Neuronal stem cell (in vitro differentiated cells): ENCODE measurements at regions not wholly inside any gene's neighbourhood (a gene's known extent, or its start where the extent isn't known, plus 50 kb on each side); places are given as distances from the start of the nearest gene placed in this dataset.
A peak's percentile ranks its signal among the peaks of the same experiment; 100 is the strongest.

Experiments
- DNase-seq: peaks from one replicate; pipeline ENCODE4 v3.0.0-alpha.2; 2013; ENCODE audit warnings: low spot score
- H2AFZ ChIP-seq: one replicate; pipeline ENCODE4 v1.6.1; 2013; ENCODE audit warnings: mild to moderate bottlenecking, low read length, inconsistent platforms
- H2AK5ac ChIP-seq: 2 replicates; pipeline ENCODE4 v1.6.1; 2013; ENCODE audit warnings: low read depth, mild to moderate bottlenecking, inconsistent platforms, low read length, moderate library complexity, mixed read lengths
- H2BK120ac ChIP-seq: 2 replicates; pipeline ENCODE4 v1.6.1; 2013; ENCODE audit warnings: low read depth, mild to moderate bottlenecking, inconsistent platforms, low read length, moderate library complexity, mixed read lengths
- H2BK12ac ChIP-seq: one replicate; pipeline ENCODE4 v1.6.1; 2013; ENCODE audit warnings: low read length, inconsistent platforms
- H2BK15ac ChIP-seq: 2 replicates; pipeline ENCODE4 v1.6.1; 2013; ENCODE audit warnings: mild to moderate bottlenecking, low read length, inconsistent platforms, mixed read lengths
- H2BK5ac ChIP-seq: one replicate; pipeline ENCODE4 v1.6.1; 2013; ENCODE audit warnings: inconsistent platforms, mild to moderate bottlenecking, low read length, moderate library complexity
- H3K14ac ChIP-seq: one replicate; pipeline ENCODE4 v1.6.1; 2013; ENCODE audit warnings: low read length, inconsistent platforms
- H3K18ac ChIP-seq: 2 replicates; pipeline ENCODE4 v1.6.1; 2013; ENCODE audit warnings: low read length, inconsistent platforms
- H3K23ac ChIP-seq: 2 replicates; pipeline ENCODE4 v1.6.1; 2013; ENCODE audit warnings: low read depth, mild to moderate bottlenecking, mixed read lengths, low read length, inconsistent platforms; ENCODE audit not compliant: poor library complexity
- H3K27ac ChIP-seq: replicated peaks from 3 replicates; pipeline ENCODE4 v1.5.1; 2013; ENCODE audit warnings: low read length, inconsistent platforms
- H3K27me3 ChIP-seq, 3 experiments: 2 replicates each; pipeline ENCODE4 v1.6.1; 2013; ENCODE audit warnings: low read length in 3 of 3, mild to moderate bottlenecking in 2 of 3, inconsistent platforms in 1 of 3, low read depth in 1 of 3, mixed read lengths in 1 of 3, moderate library complexity in 1 of 3; ENCODE audit not compliant: control insufficient read depth in 3 of 3, insufficient read depth in 3 of 3
- H3K36me3 ChIP-seq, 2 donors: replicated peaks in 1 of 2; 2 replicates each; pipeline ENCODE4 v1.6.1; 2013; ENCODE audit warnings: low read length in 2 of 2; ENCODE audit not compliant: control insufficient read depth in 2 of 2, insufficient read depth in 2 of 2
- H3K4ac ChIP-seq: 2 replicates; pipeline ENCODE4 v1.6.1; 2013; ENCODE audit warnings: inconsistent platforms, mild to moderate bottlenecking, low read length, moderate library complexity
- H3K4me1 ChIP-seq, 2 donors: 1 replicate in 1 of 2; 2 replicates in 1 of 2; pipeline ENCODE4 v1.6.1; 2013; ENCODE audit warnings: low read length in 2 of 2, low read depth in 1 of 2; ENCODE audit not compliant: control insufficient read depth in 2 of 2, insufficient read depth in 1 of 2
- H3K4me2 ChIP-seq: one replicate; pipeline ENCODE4 v1.6.1; 2013; ENCODE audit warnings: mild to moderate bottlenecking, low read length, inconsistent platforms; ENCODE audit not compliant: insufficient read depth, poor library complexity, severe bottlenecking
- H3K4me3 ChIP-seq, 2 donors: 2 replicates each; pipeline ENCODE4 v1.5.1; 2013; ENCODE audit warnings: low read length in 2 of 2, mild to moderate bottlenecking in 2 of 2, inconsistent platforms in 1 of 2, moderate library complexity in 1 of 2
- H3K79me1 ChIP-seq: one replicate; pipeline ENCODE4 v1.6.1; 2013; ENCODE audit warnings: low read depth, mild to moderate bottlenecking, inconsistent platforms, low read length, moderate library complexity
- H3K9ac ChIP-seq: one replicate; pipeline ENCODE4 v1.6.1; 2013; ENCODE audit warnings: mild to moderate bottlenecking, low read depth, low read length, inconsistent platforms; ENCODE audit not compliant: poor library complexity
- H3K9me3 ChIP-seq, 2 donors: replicated peaks in 1 of 2; 2 replicates each; pipeline versions ENCODE3 to v1.6.1; 2013; ENCODE audit warnings: low read length in 2 of 2, mild to moderate bottlenecking in 2 of 2, inconsistent platforms in 1 of 2, low read depth in 1 of 2, mixed read lengths in 1 of 2, moderate library complexity in 1 of 2; ENCODE audit not compliant: control insufficient read depth in 2 of 2, insufficient read depth in 1 of 2
- H4K8ac ChIP-seq: one replicate; pipeline ENCODE4 v1.6.1; 2013; ENCODE audit warnings: low read depth, mild to moderate bottlenecking, inconsistent platforms, low read length, moderate library complexity
- H4K91ac ChIP-seq: one replicate; pipeline ENCODE4 v1.6.1; 2013; ENCODE audit warnings: low read length, low read depth, mild to moderate bottlenecking, inconsistent platforms; ENCODE audit not compliant: poor library complexity
- WGBS, 2 donors: extraction: QIAGEN DNeasy Blood & Tissue Kit; methylation state at CpG; one replicate each; pipeline ENCODE4 v1.1.7; 2013; ENCODE audit warnings: missing lambda C conversion rate in 2 of 2, mixed read lengths in 1 of 2; ENCODE audit not compliant: insufficient read length in 2 of 2, insufficient replicate concordance in 1 of 2; ENCODE audit errors: extremely low coverage in 2 of 2; 5-methylcytosine and 5-hydroxymethylcytosine counted together

DNA sequence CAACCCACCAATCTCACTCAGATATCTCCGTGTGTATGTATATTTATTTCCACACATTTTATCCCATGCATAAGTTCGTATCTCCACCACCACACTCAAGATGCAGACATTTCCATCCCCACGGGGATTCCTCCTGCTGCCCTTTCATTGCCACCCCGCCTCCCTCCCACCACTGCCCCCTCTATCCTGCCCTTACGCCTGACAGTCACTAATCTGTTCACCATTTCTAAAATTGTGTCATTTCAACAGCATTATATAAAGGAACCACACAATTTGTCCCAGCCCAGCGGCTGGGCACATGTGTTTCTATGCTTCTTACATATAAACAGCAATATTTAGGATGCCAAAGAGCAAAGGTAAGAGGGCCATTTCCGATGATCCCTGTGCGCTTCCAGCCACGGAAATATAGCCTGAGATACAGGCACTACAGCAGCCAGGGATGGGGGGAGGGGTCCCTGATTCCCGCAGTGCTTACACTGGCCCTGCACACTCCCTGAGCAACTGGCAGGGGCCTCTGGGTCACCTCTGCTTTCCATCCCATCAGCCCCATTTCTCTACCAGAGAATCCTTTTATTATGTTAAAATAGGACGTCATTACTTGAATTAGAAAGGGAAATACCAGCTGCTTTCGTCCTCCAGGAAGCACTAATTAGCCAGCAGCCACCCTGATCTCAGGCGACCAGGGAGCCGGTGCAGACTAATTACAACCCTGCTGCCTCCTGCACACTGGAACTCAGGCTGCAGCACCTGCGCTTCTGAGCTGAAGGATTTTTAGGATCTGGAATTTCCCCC is 372.0 kb upstream of the ATP10A start:
- Histone ChIP-seq H2BK120ac (no peak overlapping the region), H3K79me1 (no peaks in the 10 kb centered on the region), H3K27ac (peak overlapping the region; percentile 83), H3K23ac (no peak overlapping the region), H3K4me2 (peak overlapping the region; percentile 34), H2AK5ac (no peak overlapping the region), H3K36me3 (no peaks in the 10 kb centered on the region), H4K91ac (no peak overlapping the region), H3K4me3 (no peak overlapping the region), H2BK12ac (no peak overlapping the region), H3K9me3 (no peaks in the 10 kb centered on the region), H3K27me3 (no peaks in the 10 kb centered on the region), H4K8ac (no peak overlapping the region), H2AFZ (peak overlapping the region; percentile 37), H3K4me1 (peaks cover 6 to 29% of the 10 kb centered on the region in 2 donors), H2BK5ac (no peak overlapping the region), H2BK15ac (no peak overlapping the region), H3K4ac (no peak overlapping the region), H3K18ac (no peak overlapping the region), H3K9ac (no peak overlapping the region), H3K14ac (no peak overlapping the region)
- WGBS, 2 donors: no CpG with 5 or more reads among the region's 15 CpGs
- peak; percentile 65 for DNase-seq

DNA sequence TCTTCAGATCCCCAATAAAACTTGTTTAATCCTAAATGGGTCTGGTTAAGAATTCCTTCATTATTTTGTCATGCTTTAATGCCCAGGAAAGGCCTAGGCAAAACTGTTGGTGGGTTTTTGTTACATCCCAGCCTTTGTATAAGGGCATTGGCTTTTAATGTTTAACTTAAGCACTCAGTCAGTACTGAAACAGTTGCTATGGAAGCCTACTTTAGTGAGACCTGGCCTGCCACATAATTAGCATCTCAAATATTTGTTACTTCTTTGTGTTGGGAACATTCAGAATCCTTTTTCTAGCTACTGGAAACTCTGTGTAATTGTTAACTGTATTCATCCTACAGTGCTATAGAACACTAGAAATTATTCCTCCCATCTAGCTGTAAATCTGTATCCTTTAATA is 369.6 kb upstream of the ATP10A start:
- Histone ChIP-seq H3K9ac (no peak overlapping the region), H3K4me1 (peaks cover 6 to 29% of the 10 kb centered on the region in 2 donors), H3K23ac (no peak overlapping the region), H3K36me3 (no peaks in the 10 kb centered on the region), H3K4me2 (no peak overlapping the region), H2AFZ (no peak overlapping the region), H2BK15ac (no peak overlapping the region), H3K27ac (no peak overlapping the region), H3K27me3 (no peaks in the 10 kb centered on the region), H2BK120ac (no peak overlapping the region), H3K4me3 (no peak overlapping the region), H3K9me3 (no peaks in the 10 kb centered on the region), H2AK5ac (no peak overlapping the region), H3K18ac (no peak overlapping the region), H2BK12ac (no peak overlapping the region), H3K4ac (no peak overlapping the region), H4K91ac (no peak overlapping the region), H3K14ac (no peak overlapping the region), H4K8ac (no peak overlapping the region), H2BK5ac (no peak overlapping the region), H3K79me1 (no peaks in the 10 kb centered on the region)
- no peak for DNase-seq

- WGBS, 2 donors: no CpG with 5 or more reads among the region's 6 CpGs
- Histone ChIP-seq H3K4me3 (no peak overlapping the region), H2BK12ac (no peak overlapping the region), H3K27me3 (no peaks in the 10 kb centered on the region), H3K79me1 (no peaks in the 10 kb centered on the region), H2AK5ac (no peak overlapping the region), H3K4me2 (no peak overlapping the region), H2AFZ (no peak overlapping the region), H3K14ac (no peak overlapping the region), H4K8ac (no peak overlapping the region), H3K9me3 (no peaks in the 10 kb centered on the region), H3K23ac (no peak overlapping the region), H3K18ac (no peak overlapping the region), H2BK15ac (no peak overlapping the region), H2BK120ac (no peak overlapping the region), H3K4ac (no peak overlapping the region), H2BK5ac (no peak overlapping the region), H3K36me3 (no peaks in the 10 kb centered on the region), H3K4me1 (peaks cover 6 to 26% of the 10 kb centered on the region in 2 donors), H3K9ac (no peak overlapping the region), H4K91ac (no peak overlapping the region), H3K27ac (peak overlapping the region; percentile 51)
- no peak for DNase-seq
Observed at GRCh38 chr15:26231096-26231495, 368.0 kb upstream of the ATP10A start.

GRCh38 chr15:26224266-26224665 is 361.1 kb upstream of the ATP10A start:
- no peak overlapping the region for H2BK5ac ChIP-seq
- H3K4me2 ChIP-seq: no peak overlapping the region
- no peak overlapping the region for H2BK12ac ChIP-seq
- H3K14ac ChIP-seq: no peak overlapping the region
- no peaks in the 10 kb centered on the region for H3K4me1 ChIP-seq
- H3K36me3 ChIP-seq: no peaks in the 10 kb centered on the region
- no CpG with 5 or more reads among the region's 2 CpGs for WGBS, 2 donors
- no peak overlapping the region for H2BK120ac ChIP-seq
- no peak overlapping the region for H4K91ac ChIP-seq
- no peak overlapping the region for H3K9ac ChIP-seq
- no peak overlapping the region for H3K27ac ChIP-seq
- no peak overlapping the region for H4K8ac ChIP-seq
- no peaks in the 10 kb centered on the region for H3K9me3 ChIP-seq
- H3K18ac ChIP-seq: no peak overlapping the region
- no peak overlapping the region for H2BK15ac ChIP-seq
- H2AFZ ChIP-seq: no peak overlapping the region
- H3K79me1 ChIP-seq: no peaks in the 10 kb centered on the region
- no peak overlapping the region for H3K23ac ChIP-seq
- DNase-seq: no peak
- H2AK5ac ChIP-seq: no peak overlapping the region
- H3K4me3 ChIP-seq: no peak overlapping the region
- no peak overlapping the region for H3K4ac ChIP-seq
- no peaks in the 10 kb centered on the region for H3K27me3 ChIP-seq
